Ascending aorta (tissue), 2 donors: ENCODE measurements at regions not wholly inside any gene's neighbourhood (a gene's known extent, or its start where the extent isn't known, plus 50 kb on each side); places are given as distances from the start of the nearest gene placed in this dataset.

Experiments used
- DNase-seq, 2 donors: peaks; one replicate each; pipeline ENCODE4 v3.0.0-alpha.2; 2019; ENCODE audit warnings: low spot score in 2 of 2
- H3K27ac ChIP-seq, 2 donors: fragments of 200-600 bp; sonication (generic); one replicate each; pipeline ENCODE4 v1.5.1; 2016 to 2017; ENCODE audit warnings: mild to moderate bottlenecking in 1 of 2
- H3K27me3 ChIP-seq: fragments of 200-600 bp; sonication (generic); one replicate; pipeline ENCODE4 v1.5.1; 2017
- H3K36me3 ChIP-seq, 2 donors: fragments of 200-600 bp; sonication (generic); one replicate each; pipeline ENCODE4 v1.5.1; 2016
- H3K4me1 ChIP-seq, 2 donors: fragments of 200-600 bp; sonication (generic); one replicate each; pipeline ENCODE4 v1.5.1; 2016 to 2017; ENCODE audit warnings: mild to moderate bottlenecking in 1 of 2
- H3K4me3 ChIP-seq, 2 donors: fragments of 200-600 bp; sonication (generic); one replicate each; pipeline ENCODE4 v1.5.1; 2016 to 2017; ENCODE audit warnings: mild to moderate bottlenecking in 1 of 2
- H3K9me3 ChIP-seq, 2 donors: fragments of 200-600 bp; sonication (generic); one replicate each; pipeline ENCODE4 v1.5.1; 2016
- intact Hi-C: fragments of 100-400 bp; cut with DNase I; formaldehyde crosslinking; loops from one replicate; pipeline ENCODE4 v1.15.1; 2023
- TF ChIP-seq, protein P1 (sequence below), 3 experiments: fragments of 200-600 bp in 2 of 3; fragments of 450-650 bp in 1 of 3; sonication (generic) in 2 of 3; IDR thresholded peaks; one replicate each; pipeline ENCODE4 v1.5.1; 2016 to 2019; ENCODE audit warnings: antibody characterized with exemption in 3 of 3, mild to moderate bottlenecking in 1 of 3, moderate library complexity in 1 of 3

DNA sequence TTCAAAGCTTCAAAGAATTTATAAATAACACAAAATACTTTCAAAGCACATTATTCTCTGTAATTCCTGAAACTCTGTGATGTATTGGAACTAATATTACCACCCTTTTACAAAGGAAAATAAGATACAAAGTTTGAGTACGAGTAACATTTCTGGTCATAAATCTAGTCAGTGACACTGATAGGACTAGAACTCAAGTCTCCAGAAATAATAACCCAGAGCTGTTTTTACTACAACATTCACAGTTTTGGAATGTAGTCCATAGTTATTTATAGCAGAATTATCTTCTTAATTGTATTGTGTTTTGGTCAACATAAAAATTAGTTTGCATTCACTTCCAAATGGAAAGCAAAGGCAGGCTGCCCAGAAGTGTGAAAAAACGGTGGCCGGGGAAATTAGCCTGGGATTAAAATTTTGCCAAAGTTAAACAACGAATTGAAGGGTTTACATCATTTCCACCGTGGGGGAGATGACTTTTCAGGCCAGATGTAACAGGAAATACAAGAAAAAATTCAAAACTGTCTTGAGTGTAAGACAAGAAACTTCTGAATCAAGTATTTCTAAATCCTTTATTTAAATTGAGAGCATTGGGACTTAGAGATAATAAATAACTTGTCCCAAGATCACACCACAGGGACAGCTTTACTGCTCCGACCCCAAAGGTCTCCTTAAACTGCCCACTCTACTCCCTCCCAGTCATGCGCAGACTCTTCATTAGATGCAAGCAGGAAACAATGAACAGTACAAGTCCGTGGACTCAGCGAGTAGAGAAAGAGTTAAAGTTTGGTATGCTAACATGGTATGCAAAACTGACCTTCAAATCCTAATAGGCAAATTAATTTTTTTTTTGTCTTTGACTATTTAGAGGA lies 74.3 kb upstream of the VGLL4 start:
- no peaks in the 10 kb centered on the region for H3K36me3 ChIP-seq
- no peak for DNase-seq
- H3K27me3 ChIP-seq: no peaks in the 10 kb centered on the region
- intact Hi-C loops: loop anchor here (2.0 kb wide), 2 partner anchors 45 to 115 kb away; no protein-coding TSS in a partner anchor
- H3K9me3 ChIP-seq: no peaks in the 10 kb centered on the region
- H3K27ac ChIP-seq: peak overlapping the region; percentile 84 to 98
- peak overlapping the region; percentile 70 to 93 for H3K4me3 ChIP-seq
- TF ChIP-seq, protein P1, sequence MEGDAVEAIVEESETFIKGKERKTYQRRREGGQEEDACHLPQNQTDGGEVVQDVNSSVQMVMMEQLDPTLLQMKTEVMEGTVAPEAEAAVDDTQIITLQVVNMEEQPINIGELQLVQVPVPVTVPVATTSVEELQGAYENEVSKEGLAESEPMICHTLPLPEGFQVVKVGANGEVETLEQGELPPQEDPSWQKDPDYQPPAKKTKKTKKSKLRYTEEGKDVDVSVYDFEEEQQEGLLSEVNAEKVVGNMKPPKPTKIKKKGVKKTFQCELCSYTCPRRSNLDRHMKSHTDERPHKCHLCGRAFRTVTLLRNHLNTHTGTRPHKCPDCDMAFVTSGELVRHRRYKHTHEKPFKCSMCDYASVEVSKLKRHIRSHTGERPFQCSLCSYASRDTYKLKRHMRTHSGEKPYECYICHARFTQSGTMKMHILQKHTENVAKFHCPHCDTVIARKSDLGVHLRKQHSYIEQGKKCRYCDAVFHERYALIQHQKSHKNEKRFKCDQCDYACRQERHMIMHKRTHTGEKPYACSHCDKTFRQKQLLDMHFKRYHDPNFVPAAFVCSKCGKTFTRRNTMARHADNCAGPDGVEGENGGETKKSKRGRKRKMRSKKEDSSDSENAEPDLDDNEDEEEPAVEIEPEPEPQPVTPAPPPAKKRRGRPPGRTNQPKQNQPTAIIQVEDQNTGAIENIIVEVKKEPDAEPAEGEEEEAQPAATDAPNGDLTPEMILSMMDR (IDR thresholded peaks at IDR 0.05): no peak
- H3K4me1 ChIP-seq: peaks cover under 1 to 16% of the 10 kb centered on the region in 2 donors

DNA sequence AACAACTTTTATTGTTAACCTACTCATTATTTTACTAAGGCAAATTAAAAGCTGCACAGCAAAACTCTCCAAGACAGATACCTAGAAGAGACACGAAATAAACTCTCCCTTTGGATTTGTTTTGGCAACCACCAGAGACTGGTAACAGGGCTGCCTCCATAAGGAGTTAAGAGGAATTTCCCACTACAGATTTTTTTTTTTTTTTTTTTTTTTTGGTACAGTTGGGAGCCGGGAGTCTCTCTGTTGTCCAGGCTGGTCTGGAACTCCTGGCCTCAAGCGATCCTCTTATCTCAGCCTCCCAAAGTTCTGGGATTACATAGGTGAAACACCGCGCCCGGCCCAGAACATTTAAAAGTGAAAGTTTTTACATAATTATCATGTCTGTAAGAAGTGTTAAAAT lies 73.6 kb upstream of the VGLL4 start:
- TF ChIP-seq, protein P1 (IDR thresholded peaks at IDR 0.05): no peak
- H3K27me3 ChIP-seq: no peaks in the 10 kb centered on the region
- peak overlapping the region; percentile 84 to 98 for H3K27ac ChIP-seq
- H3K9me3 ChIP-seq: no peaks in the 10 kb centered on the region
- peaks cover 4 to 19% of the 10 kb centered on the region in 2 donors for H3K4me1 ChIP-seq
- intact Hi-C loops: no loop called here
- no peak for DNase-seq
- H3K4me3 ChIP-seq: peak overlapping the region; percentile 70 to 93
- H3K36me3 ChIP-seq: no peaks in the 10 kb centered on the region

DNA sequence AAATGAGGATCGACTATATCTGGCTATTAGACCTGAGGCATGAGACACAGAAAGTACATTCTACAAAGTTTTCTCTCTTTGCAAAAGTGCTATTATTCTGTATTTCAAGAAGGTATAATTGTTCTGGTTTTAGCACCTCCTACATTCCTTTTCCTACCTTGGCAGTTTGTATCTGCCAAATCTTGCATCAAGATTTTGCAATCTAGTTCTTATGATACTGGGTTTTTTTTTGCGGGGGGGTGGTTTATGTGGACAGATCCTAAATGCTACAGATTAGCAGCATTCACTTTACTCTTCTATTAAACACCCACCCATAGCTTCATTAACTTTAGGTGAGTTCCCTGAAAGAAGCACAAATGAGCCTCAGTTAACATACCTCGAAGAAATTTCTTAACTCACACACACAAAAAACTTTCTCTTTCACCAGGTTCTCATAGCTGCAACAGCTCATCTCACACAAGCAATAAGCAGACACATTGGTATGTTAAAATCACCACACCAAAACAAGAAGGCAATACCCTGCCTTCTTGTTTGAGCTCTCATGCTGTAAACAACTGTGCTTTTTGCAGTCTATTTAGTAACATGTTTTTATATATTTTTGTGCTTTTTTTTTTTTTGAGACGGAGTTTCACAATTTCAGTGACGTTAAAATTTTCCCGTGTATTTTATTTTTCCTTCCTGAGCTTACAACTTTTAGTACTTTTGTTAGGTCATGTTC lies 73.0 kb upstream of the VGLL4 start:
- Histone ChIP-seq H3K4me1 (peaks cover 4 to 22% of the 10 kb centered on the region in 2 donors), H3K36me3 (no peaks in the 10 kb centered on the region), H3K9me3 (no peaks in the 10 kb centered on the region), H3K27me3 (no peaks in the 10 kb centered on the region), H3K27ac (peak overlapping the region; percentile 84 to 98), H3K4me3 (peak overlapping the region; percentile 70 to 93)
- no peak for DNase-seq
- intact Hi-C loops: no loop called here
- TF ChIP-seq, protein P1 (IDR thresholded peaks at IDR 0.05): no peak

DNA sequence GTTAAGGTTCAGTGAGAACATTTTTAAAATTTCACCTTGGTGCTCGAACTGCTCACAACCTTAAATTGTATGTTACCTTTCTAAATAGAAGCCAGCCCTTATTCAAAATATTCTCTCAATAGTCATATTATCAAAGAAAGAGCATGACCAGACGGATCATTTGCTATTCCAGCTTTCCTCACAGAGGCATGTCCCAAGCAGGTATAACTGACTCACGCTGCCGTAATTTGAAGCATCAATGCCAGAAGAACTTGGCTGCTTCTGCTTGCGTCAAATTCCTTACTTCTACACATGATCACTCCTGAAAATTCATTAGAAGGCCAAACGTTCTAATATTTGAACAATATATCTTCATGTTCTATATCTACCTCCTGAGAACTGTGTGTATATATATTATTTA lies 69.5 kb upstream of the VGLL4 start:
- TF ChIP-seq, protein P1 (IDR thresholded peaks at IDR 0.05): no peak
- H3K9me3 ChIP-seq: no peaks in the 10 kb centered on the region
- intact Hi-C loops: no loop called here
- peaks cover 0 to 5% of the 10 kb centered on the region in 2 donors for H3K36me3 ChIP-seq
- H3K4me1 ChIP-seq: peaks cover 4 to 18% of the 10 kb centered on the region in 2 donors
- H3K27ac ChIP-seq: no peak overlapping the region
- peak in 1 of 2 donors; percentile 43 for DNase-seq
- no peak overlapping the region for H3K4me3 ChIP-seq
- no peaks in the 10 kb centered on the region for H3K27me3 ChIP-seq

DNA sequence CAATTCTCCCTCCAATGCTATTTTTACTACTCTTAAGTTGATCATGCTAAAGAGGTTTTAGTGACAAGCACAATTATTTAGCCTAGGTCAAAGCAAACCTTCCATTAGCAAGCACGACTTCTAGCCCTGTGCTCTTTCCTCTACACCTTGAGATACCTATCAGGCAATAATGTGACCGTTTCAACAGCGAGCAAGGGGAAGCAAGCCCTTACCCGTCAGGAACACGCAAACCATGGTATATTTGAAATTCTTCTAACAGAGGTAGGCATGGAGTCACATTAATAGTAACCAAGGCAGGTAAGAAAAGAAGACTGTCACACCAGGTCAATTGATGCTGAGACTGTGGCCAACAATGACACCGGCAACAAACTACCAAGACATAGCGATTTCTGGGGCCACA lies 68.9 kb upstream of the VGLL4 start:
- Histone ChIP-seq H3K36me3 (peaks cover 0 to 5% of the 10 kb centered on the region in 2 donors), H3K27me3 (no peaks in the 10 kb centered on the region), H3K27ac (no peak overlapping the region), H3K4me1 (peaks cover 4 to 18% of the 10 kb centered on the region in 2 donors), H3K9me3 (no peaks in the 10 kb centered on the region), H3K4me3 (no peak overlapping the region)
- peak in 1 of 2 donors; percentile 33 for DNase-seq
- intact Hi-C loops: no loop called here
- TF ChIP-seq, protein P1 (IDR thresholded peaks at IDR 0.05): no peak
